ENCODE measurements at regions not wholly inside any gene's neighbourhood (a gene's known extent, or its start where the extent isn't known, plus 50 kb on each side); places are given as distances from the start of the nearest gene placed in this dataset.

GRCh38 chr4:147217655-147218054 is 263.2 kb upstream of the EDNRA start:
- TF ChIP-seq REST (tag by site-specific recombination; IDR thresholded peaks at IDR 0.05) (no peak), ZBTB11 (tag by site-specific recombination; conservative IDR thresholded peaks at IDR 0.05; ENCODE audit: low read depth) (no peak), CTCF (tag by site-specific recombination; IDR thresholded peaks at IDR 0.05) (no peak)
- TF ChIP-seq, protein P1, sequence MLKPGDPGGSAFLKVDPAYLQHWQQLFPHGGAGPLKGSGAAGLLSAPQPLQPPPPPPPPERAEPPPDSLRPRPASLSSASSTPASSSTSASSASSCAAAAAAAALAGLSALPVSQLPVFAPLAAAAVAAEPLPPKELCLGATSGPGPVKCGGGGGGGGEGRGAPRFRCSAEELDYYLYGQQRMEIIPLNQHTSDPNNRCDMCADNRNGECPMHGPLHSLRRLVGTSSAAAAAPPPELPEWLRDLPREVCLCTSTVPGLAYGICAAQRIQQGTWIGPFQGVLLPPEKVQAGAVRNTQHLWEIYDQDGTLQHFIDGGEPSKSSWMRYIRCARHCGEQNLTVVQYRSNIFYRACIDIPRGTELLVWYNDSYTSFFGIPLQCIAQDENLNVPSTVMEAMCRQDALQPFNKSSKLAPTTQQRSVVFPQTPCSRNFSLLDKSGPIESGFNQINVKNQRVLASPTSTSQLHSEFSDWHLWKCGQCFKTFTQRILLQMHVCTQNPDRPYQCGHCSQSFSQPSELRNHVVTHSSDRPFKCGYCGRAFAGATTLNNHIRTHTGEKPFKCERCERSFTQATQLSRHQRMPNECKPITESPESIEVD (tag by site-specific recombination; IDR thresholded peaks at IDR 0.05) = no peak

All from HEK293 (cell line).